ENCODE measurements at regions not wholly inside any gene's neighbourhood (a gene's known extent, or its start where the extent isn't known, plus 50 kb on each side); places are given as distances from the start of the nearest gene placed in this dataset.

DNA sequence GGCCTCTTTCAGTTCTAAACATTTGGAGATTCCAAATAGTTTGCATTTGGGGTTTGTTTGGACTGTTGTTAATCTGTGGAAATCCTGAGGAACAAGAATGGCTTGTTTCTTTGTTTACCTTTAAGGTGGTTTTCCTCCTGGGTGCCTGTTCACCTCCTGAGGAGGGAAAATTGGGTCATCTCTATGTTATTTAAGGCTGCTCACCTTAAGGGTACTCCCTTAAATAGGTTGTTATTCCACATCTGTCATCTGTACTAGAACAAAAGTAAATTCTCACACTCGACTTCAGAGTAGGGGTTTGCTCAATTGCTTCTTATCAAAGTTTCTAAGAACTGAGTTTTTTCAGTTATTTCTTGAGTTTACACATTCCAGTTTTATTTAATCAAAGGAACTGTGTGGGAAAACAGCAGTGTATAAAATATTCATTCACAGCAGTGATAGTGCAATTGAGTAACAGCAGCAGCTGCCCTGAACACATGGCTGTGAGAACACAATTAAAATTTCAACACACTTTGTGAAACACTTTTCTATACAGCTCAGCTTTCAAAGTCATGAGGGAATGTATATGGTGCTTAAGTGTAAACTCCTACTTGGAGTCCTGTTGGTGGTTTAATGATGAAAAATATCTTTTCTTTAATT, 238.5 kb upstream of the PGRMC2 start:
- TF ChIP-seq, protein P1, sequence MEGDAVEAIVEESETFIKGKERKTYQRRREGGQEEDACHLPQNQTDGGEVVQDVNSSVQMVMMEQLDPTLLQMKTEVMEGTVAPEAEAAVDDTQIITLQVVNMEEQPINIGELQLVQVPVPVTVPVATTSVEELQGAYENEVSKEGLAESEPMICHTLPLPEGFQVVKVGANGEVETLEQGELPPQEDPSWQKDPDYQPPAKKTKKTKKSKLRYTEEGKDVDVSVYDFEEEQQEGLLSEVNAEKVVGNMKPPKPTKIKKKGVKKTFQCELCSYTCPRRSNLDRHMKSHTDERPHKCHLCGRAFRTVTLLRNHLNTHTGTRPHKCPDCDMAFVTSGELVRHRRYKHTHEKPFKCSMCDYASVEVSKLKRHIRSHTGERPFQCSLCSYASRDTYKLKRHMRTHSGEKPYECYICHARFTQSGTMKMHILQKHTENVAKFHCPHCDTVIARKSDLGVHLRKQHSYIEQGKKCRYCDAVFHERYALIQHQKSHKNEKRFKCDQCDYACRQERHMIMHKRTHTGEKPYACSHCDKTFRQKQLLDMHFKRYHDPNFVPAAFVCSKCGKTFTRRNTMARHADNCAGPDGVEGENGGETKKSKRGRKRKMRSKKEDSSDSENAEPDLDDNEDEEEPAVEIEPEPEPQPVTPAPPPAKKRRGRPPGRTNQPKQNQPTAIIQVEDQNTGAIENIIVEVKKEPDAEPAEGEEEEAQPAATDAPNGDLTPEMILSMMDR (IDR thresholded peaks at IDR 0.05; ENCODE audit: insufficient read depth, low read depth, low read length) = no peak
- H3K4me3 ChIP-seq (ENCODE audit: low read depth, low read length) = no peak overlapping the region
- peak; percentile 95 for DNase-seq (ENCODE audit: low read depth)

DNA sequence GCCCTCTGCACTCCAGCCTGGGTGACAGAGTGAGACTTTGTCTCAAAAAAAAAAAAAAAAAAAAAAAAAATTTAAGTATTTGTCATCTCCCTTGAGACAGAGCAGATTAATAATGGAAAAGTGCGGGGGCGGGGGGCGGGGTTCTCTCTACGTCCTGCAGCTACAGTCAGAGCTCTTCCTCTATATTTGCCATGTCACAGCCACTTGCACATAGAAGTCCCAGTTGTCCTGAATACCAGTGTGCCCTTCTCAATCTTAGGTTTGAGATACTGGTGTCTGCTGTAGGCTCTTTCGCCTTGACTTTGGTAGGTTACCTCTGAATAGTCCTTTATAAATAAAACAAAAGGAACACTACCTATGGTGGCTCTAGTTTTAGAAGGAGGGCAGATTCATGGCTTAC, 237.8 kb upstream of the PGRMC2 start:
- TF ChIP-seq, protein P1 (IDR thresholded peaks at IDR 0.05; ENCODE audit: insufficient read depth, low read depth, low read length) = no peak
- no peak for DNase-seq (ENCODE audit: low read depth)
- H3K4me3 ChIP-seq (ENCODE audit: low read depth, low read length) = no peak overlapping the region

DNA sequence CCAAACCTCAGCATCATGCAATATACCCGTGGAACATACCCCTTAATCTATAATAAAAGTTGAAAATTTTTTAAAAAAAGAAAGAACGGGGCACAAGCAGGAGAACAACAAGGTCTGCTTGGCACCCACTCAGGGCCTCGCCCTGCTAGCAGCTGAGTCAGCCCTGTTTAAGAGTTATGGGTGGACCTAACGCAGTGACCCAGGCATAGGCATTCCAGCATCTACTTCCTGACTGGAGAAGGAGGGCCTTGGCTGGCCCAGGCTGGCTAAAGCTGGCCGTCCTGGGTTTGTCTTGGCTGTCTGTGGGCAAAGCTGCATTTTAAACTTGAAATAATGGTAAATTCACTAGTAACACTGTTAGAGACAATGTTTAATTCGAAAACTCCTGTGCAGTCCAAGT, 236.7 kb upstream of the PGRMC2 start:
- no peak overlapping the region for H3K4me3 ChIP-seq (ENCODE audit: low read depth, low read length)
- TF ChIP-seq, protein P1 (IDR thresholded peaks at IDR 0.05; ENCODE audit: insufficient read depth, low read depth, low read length) = no peak
- DNase-seq (ENCODE audit: low read depth) = peak; percentile 86

DNA sequence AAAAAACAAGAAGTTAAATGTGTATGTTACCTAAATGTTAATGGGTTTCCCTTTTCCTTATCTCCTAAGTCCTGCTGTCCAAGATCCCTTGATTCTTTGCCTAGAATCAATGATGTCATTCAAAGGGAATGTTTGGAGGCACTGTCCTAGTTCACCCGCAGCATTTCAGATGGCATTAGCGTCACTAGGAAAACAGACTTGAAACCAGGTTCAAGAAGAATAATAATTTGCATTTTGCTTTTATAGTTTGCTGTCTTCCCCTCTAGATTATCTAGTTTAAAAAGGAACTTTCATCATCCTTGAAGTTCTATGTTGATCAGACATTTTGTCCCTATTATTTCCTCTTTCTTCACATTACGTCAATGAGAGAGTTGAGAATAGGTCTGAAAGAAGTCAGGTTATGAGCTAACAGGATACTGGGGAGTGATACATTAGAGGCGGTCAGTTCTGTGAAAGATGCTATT, 234.1 kb upstream of the PGRMC2 start:
- no peak overlapping the region for H3K4me3 ChIP-seq (ENCODE audit: low read depth, low read length)
- DNase-seq (ENCODE audit: low read depth) = peak; percentile 55
- TF ChIP-seq, protein P1 (IDR thresholded peaks at IDR 0.05; ENCODE audit: insufficient read depth, low read depth, low read length) = no peak

DNA sequence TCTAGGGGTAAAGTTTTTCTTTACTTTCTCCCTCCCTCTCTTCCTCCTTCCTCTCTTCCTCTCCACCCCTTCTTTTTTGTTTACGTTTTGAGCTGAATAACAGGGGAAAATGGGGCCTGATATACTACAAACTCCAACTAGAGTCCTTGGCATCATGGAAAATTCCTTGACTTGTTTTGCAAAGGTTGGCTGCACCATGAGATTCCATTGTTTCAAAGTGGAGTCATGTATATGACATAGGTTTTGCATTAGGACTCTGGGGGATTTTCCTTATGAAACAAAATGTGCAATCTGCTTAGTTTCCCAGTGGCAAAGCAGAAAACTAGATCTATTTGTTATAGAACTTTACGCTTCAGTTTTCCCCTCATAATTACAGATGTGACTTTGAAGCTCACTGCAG, 233.5 kb upstream of the PGRMC2 start:
- no peak overlapping the region for H3K4me3 ChIP-seq (ENCODE audit: low read depth, low read length)
- no peak for DNase-seq (ENCODE audit: low read depth)
- TF ChIP-seq, protein P1 (IDR thresholded peaks at IDR 0.05; ENCODE audit: insufficient read depth, low read depth, low read length) = no peak

DNA sequence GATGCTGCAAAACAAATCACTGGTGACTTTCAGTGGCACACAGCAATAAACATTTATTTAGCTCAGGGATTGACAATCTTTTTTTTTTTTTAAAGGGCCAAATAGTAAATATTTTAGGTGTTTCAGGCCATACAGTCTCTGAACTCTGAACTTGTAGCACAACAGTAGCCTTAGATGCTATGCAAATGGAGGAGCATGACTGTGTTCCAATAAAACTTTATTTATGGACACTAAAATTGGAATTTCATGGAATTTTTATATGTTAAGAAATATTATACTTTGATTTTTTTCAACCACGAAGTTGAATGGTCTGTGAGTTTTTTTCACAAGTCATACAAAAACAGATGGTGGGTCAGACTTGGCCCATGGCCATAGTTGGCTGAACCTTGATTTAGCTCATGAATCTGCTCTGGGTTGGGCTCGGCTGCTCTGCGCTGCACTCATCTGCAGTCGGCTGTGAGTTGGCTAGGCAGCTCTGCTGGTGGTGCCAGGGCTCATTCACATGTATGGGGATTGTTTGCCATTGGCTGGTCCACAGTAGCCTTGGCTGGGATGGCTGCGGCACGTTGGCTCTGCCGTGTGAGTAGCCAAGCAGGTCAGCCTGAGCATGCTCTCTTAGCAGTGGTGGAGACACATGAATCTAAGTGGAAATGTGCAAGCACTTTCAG, 231.7 kb upstream of the PGRMC2 start:
- H3K4me3 ChIP-seq (ENCODE audit: low read depth, low read length) = no peak overlapping the region
- TF ChIP-seq, protein P1 (IDR thresholded peaks at IDR 0.05; ENCODE audit: insufficient read depth, low read depth, low read length) = no peak
- no peak for DNase-seq (ENCODE audit: low read depth)
